ENCODE measurements at regions not wholly inside any gene's neighbourhood (a gene's known extent, or its start where the extent isn't known, plus 50 kb on each side); places are given as distances from the start of the nearest gene placed in this dataset.

DNA sequence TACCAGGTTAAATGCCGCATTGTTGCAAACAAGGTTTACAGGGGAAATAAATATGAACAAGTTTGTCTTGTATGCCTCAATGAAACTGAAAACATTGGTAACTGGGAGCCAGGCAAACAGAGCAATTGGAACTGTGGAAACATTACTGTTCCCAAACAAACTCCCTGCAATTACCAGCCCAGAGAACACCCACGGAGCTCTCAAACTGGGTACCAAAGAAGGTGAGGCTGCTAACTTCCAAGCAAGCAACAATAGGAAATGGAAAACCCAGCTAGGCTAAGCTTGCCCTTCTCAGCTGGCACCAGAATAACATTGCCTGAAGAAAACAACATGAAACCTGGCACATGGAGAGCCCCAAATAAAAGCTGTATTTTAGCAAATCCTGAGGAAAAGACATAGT, 218.9 kb upstream of the THRB start:
- TF ChIP-seq, protein P1, sequence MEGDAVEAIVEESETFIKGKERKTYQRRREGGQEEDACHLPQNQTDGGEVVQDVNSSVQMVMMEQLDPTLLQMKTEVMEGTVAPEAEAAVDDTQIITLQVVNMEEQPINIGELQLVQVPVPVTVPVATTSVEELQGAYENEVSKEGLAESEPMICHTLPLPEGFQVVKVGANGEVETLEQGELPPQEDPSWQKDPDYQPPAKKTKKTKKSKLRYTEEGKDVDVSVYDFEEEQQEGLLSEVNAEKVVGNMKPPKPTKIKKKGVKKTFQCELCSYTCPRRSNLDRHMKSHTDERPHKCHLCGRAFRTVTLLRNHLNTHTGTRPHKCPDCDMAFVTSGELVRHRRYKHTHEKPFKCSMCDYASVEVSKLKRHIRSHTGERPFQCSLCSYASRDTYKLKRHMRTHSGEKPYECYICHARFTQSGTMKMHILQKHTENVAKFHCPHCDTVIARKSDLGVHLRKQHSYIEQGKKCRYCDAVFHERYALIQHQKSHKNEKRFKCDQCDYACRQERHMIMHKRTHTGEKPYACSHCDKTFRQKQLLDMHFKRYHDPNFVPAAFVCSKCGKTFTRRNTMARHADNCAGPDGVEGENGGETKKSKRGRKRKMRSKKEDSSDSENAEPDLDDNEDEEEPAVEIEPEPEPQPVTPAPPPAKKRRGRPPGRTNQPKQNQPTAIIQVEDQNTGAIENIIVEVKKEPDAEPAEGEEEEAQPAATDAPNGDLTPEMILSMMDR (IDR thresholded peaks at IDR 0.05; ENCODE audit: insufficient read depth, low read length), result no peak
- DNase-seq (ENCODE audit: low read depth), result no peak
- no peak overlapping the region for H3K4me3 ChIP-seq (ENCODE audit: low read depth, low read length)

DNA sequence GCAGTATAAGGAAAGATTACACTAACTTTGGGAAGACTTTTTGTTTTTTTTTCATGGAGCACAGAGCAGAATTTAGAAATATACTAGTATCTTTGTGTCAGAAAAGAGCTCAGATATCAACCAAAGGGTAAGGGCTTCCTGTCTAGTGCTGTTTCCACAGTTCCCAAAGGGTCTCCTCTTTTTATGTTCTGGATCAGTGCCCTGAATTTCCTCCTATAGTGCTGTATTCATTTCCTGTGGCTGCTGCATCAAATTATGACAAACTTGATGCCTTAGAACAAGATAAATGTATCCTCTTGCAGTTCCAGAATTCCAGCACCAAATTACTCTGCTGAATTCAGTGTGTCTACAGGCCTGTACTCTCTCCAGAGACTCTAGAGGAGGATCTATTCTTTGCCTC, 219.8 kb upstream of the THRB start:
- H3K4me3 ChIP-seq (ENCODE audit: low read depth, low read length), result no peak overlapping the region
- no peak for DNase-seq (ENCODE audit: low read depth)
- TF ChIP-seq, protein P1 (IDR thresholded peaks at IDR 0.05; ENCODE audit: insufficient read depth, low read length), result no peak

DNA sequence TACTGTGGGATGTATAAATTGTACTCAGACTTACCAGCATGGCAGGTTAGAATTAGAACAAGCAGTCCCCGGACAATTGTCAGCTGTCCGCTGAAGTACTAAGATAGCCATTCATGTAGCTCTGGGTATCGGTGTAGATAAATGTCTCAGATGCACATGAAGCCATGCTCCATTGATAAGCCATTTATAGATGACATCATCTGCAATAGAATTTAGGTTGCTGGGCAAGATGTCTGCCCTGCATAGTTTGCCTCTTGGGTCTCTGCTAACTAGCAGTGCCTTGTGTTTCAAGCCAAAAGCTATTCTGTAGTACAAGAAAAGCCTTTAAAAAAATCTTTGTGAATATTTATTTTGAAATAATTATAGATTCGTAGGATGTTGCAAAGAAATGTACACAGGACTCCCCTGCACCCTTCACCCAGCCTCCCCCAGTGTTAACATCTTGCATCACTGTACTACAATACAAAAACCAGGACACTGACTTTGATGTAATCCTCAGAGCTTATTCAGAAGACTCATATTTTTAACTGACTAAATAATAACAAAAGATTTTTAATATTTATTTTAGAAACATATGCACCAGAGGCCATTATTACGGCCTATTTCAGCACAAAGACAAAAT, 220.6 kb upstream of the THRB start:
- DNase-seq (ENCODE audit: low read depth), result no peak
- H3K4me3 ChIP-seq (ENCODE audit: low read depth, low read length), result no peak overlapping the region
- TF ChIP-seq, protein P1 (IDR thresholded peaks at IDR 0.05; ENCODE audit: insufficient read depth, low read length), result no peak

DNA sequence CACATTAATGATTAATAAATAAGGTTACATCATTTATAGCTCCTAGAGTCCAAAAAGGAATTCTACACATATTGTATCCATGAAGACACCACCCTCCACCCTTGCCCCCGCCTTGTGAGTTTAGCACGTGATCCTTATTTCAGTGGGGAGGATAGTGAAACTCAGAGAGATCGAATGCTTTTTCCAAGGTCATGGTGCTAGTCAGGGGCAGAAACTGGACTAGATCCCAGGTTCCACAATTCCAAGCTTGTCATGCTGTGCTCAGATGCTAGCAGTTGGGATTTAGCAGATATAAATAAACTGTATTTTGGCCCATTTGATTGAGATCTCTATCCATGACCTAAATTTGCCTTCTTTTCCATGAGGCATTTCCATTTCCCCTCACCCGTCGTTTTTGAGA, 227.4 kb upstream of the THRB start:
- TF ChIP-seq, protein P1 (IDR thresholded peaks at IDR 0.05; ENCODE audit: insufficient read depth, low read length), result no peak
- no peak overlapping the region for H3K4me3 ChIP-seq (ENCODE audit: low read depth, low read length)
- DNase-seq (ENCODE audit: low read depth), result no peak

DNA sequence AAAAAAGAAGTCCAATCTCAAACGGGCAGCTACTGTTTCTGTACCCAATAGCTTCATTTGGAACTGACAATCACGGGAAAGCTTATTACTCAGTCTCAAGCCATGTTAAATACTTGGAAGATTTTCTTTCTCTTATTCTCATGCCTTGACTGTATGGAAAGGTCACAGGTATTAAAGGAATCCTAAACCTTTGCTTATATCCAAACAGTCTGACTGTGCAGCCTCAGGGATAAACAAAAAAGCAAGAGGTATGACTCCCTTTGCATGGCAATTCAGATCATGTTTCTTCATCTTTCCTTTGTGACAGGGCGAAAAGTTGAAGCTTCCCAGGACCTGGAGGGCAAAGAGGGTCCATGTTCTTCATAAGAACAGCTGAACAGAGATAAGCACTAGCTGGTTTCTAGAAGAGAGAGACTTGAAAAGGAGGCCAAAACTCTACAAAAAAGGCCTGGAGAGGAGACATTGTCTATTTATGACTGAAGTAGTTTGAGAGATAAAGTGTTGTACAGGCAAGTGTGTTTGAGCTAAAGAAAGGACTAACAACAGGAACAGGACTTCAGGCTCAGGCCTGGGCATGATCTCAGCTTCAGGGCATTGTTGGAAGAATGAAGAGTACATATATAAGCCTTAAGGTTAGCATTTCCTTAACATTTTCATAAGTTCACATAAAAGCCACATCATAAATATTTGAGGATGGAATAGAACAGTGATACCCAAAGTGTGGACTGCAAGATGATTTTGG, 231.0 kb upstream of the THRB start:
- no peak for DNase-seq (ENCODE audit: low read depth)
- TF ChIP-seq, protein P1 (IDR thresholded peaks at IDR 0.05; ENCODE audit: insufficient read depth, low read length), result no peak
- H3K4me3 ChIP-seq (ENCODE audit: low read depth, low read length), result no peak overlapping the region

DNA sequence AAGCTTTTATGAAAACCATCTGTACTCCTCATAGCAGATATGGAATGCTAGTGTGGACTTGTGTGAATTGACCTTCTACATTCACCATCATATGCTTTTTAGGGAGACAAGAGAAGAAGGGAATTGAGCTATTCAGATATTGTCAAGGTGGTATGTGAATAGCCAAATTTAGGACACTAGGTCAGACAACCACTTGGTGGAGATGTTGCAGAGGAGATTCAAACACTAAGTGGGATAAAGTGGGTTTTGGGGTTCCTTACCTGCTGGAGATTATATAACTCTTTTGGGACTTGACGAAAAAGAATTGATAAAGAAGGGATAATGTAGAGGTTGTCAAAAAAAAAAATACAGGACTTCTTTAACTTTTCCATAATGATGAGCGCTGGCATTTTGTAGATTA, 231.8 kb upstream of the THRB start:
- no peak overlapping the region for H3K4me3 ChIP-seq (ENCODE audit: low read depth, low read length)
- TF ChIP-seq, protein P1 (IDR thresholded peaks at IDR 0.05; ENCODE audit: insufficient read depth, low read length), result no peak

More for the DNA sequence above, 231.8 kb upstream of the THRB start:
- DNase-seq (ENCODE audit: low read depth), result no peak
